ENCODE measurements at regions not wholly inside any gene's neighbourhood (a gene's known extent, or its start where the extent isn't known, plus 50 kb on each side); places are given as distances from the start of the nearest gene placed in this dataset.

DNA sequence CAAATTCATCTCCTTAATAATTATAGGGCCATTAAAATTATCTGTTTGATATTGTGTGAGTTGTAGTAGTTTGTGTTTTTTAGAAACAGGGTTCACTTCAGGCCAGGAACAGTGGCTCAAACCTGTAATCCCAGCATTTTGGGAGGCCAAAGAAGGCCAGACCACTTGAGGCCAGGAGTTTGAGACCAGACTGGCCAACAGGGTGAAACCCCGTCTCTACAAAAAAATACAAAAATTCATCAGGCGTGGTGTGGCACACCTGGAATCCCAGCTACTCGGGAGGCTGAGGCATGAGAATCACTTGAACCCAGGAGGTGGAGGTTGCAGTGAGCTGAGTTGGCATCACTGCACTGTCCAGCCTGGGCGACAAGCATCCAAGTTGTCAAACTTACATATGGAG, 57.0 kb downstream of the IARS1 start:
- TF ChIP-seq, protein P1, sequence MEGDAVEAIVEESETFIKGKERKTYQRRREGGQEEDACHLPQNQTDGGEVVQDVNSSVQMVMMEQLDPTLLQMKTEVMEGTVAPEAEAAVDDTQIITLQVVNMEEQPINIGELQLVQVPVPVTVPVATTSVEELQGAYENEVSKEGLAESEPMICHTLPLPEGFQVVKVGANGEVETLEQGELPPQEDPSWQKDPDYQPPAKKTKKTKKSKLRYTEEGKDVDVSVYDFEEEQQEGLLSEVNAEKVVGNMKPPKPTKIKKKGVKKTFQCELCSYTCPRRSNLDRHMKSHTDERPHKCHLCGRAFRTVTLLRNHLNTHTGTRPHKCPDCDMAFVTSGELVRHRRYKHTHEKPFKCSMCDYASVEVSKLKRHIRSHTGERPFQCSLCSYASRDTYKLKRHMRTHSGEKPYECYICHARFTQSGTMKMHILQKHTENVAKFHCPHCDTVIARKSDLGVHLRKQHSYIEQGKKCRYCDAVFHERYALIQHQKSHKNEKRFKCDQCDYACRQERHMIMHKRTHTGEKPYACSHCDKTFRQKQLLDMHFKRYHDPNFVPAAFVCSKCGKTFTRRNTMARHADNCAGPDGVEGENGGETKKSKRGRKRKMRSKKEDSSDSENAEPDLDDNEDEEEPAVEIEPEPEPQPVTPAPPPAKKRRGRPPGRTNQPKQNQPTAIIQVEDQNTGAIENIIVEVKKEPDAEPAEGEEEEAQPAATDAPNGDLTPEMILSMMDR (conservative IDR thresholded peaks at IDR 0.05 in 1 of 2, IDR thresholded peaks at IDR 0.05 in 1 of 2; ENCODE audit: extremely low read depth in 1 of 2, insufficient read depth in 1 of 2, low read depth in 1 of 2, low read length in 2 of 2) = no peak
- TF ChIP-seq EZH2 (IDR thresholded peaks at IDR 0.05; ENCODE audit: borderline replicate concordance, low read length) = no peak
